Stomach (tissue), 8 donors: ENCODE measurements at regions not wholly inside any gene's neighbourhood (a gene's known extent, or its start where the extent isn't known, plus 50 kb on each side); places are given as distances from the start of the nearest gene placed in this dataset.

Source experiments
- DNase-seq, 2 donors: peaks; one replicate each; pipeline versions ENCODE4 v3.0.0 to v3.0.0-alpha.2; 2013 to 2019
- H3K27ac ChIP-seq, 5 donors: fragments of 200-600 bp in 4 of 5; sonication (generic) in 4 of 5; one replicate each; pipeline ENCODE4 v1.5.1; 2013 to 2019; ENCODE audit warnings: mild to moderate bottlenecking in 1 of 5, moderate library complexity in 1 of 5
- H3K27me3 ChIP-seq, 3 donors: fragments of 200-600 bp; sonication (generic); one replicate each; pipeline ENCODE4 v1.5.1; 2017 to 2019; ENCODE audit warnings: mixed run types in 1 of 3
- H3K36me3 ChIP-seq, 4 donors: fragments of 200-600 bp; sonication (generic); 1 replicate in 3 of 4; 2 replicates in 1 of 4; pipeline ENCODE4 v1.5.1; 2016 to 2019
- H3K4me1 ChIP-seq, 4 donors: fragments of 200-600 bp; sonication (generic); one replicate each; pipeline ENCODE4 v1.5.1; 2016 to 2019
- H3K4me3 ChIP-seq, 4 donors: fragments of 200-600 bp; sonication (generic) in 3 of 4; one replicate each; pipeline ENCODE4 v1.5.1; 2016 to 2019; ENCODE audit warnings: mild to moderate bottlenecking in 1 of 4
- H3K9me3 ChIP-seq, 4 donors: fragments of 200-600 bp; sonication (generic); one replicate each; pipeline ENCODE4 v1.5.1; 2016 to 2019
- EP300 ChIP-seq: sonication (generic); formaldehyde crosslinking; IDR thresholded peaks from one replicate; pipeline ENCODE4 v1.6.1; 2017; ENCODE audit warnings: antibody characterized with exemption
- POLR2A ChIP-seq, 4 donors: fragments of 450-650 bp; IDR thresholded peaks; one replicate each; pipeline ENCODE4 v1.6.1; 2016; ENCODE audit warnings: antibody characterized with exemption in 4 of 4, control low read depth in 2 of 4, mild to moderate bottlenecking in 1 of 4, moderate library complexity in 1 of 4
- POLR2AphosphoS5 ChIP-seq, 3 donors: sonication (generic); formaldehyde crosslinking; IDR thresholded peaks; one replicate each; pipeline ENCODE4 v1.6.1; 2016; ENCODE audit warnings: antibody characterized with exemption in 3 of 3
- WGBS, 5 donors: extraction: QIAGEN DNeasy Blood & Tissue Kit in 3 of 5; methylation state at CpG; one replicate each; pipeline versions ENCODE4 v1.1.5 to v1.1.7; 2013 to 2018; 5-methylcytosine and 5-hydroxymethylcytosine counted together
- intact Hi-C: fragments of 100-400 bp; cut with DNase I; formaldehyde crosslinking; loops from one replicate; pipeline ENCODE4 v1.15.1; 2023; ENCODE audit warnings: low total_unique reads
- TF ChIP-seq, protein P1 (sequence below), 7 experiments: fragments of 450-650 bp in 4 of 7; fragments of 200-600 bp in 3 of 7; sonication (generic) in 3 of 7; IDR thresholded peaks; one replicate each; pipeline ENCODE4 v1.5.1; 2016 to 2019; ENCODE audit warnings: antibody characterized with exemption in 7 of 7, control low read depth in 2 of 7, mild to moderate bottlenecking in 1 of 7
- donor health status: healthy with polysubstance abuse.
- donor health status: Bipolar disorder and iron deficiency.
- donor health status: healthy.

DNA sequence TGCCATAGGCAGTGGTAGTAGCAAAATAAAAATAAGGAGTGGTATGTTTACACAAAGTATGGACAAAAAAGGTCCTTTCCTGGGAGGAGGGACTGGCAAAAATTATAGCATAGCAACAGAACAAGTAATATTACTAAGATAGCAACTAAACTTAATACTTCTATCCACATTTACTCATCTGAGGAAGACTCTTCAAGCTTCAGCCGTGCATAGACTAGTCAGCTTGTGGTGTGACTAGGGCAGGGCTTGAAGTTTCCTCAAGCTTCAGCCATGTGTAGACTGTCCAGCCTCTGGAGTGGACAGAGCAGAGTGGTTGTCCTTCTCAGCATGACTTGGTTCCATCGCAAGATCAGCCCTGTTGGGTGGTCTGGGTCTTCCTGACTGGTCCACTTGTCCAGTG is 268.3 kb upstream of the RBMY1B start:
- WGBS, 5 donors = 63 to 82% (median 70%) methylated on average over 2 of the region's 2 CpGs; no CpG with 5 or more reads in 2 of the 5 donors
- intact Hi-C loops = no loop called here
- no peak overlapping the region for H3K27ac ChIP-seq

DNA sequence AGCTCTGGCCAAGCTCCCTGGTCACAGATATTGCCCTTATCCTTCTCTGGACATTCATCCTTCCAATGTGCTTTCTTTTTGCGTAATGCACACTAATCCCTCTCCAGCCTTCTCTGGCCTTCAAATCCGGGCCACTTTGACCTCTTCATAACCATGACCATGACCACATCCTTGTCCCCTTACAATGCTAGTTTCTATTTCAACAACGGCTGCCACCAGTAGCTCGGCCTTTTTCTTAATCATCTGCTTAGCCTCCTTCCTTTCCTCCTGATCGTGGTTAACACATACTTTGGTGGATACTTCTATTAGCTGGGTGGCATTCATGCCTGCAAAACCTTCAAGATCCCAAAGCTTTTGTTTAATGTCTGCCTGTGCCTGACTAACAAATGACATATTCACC is 264.4 kb upstream of the RBMY1B start:
- Histone ChIP-seq H3K9me3 (no peaks in the 10 kb centered on the region), H3K27me3 (no peaks in the 10 kb centered on the region), H3K4me3 (no peak overlapping the region), H3K36me3 (no peaks in the 10 kb centered on the region), H3K4me1 (no peaks in the 10 kb centered on the region), H3K27ac (no peak overlapping the region)
- TF ChIP-seq POLR2AphosphoS5 (IDR thresholded peaks at IDR 0.05) (no peak), EP300 (no peak)
- WGBS, 5 donors = 58 to 90% (median 81%) methylated on average over 4 to 5 of the region's 5 CpGs; no CpG with 5 or more reads in 2 of the 5 donors
- no peak for DNase-seq
- intact Hi-C loops = no loop called here

More for the DNA sequence above, 268.3 kb upstream of the RBMY1B start:
- Histone ChIP-seq H3K4me3 (no peak overlapping the region), H3K36me3 (no peaks in the 10 kb centered on the region), H3K4me1 (no peaks in the 10 kb centered on the region), H3K9me3 (no peaks in the 10 kb centered on the region), H3K27me3 (no peaks in the 10 kb centered on the region)
- TF ChIP-seq POLR2AphosphoS5 (IDR thresholded peaks at IDR 0.05) = no peak
- TF ChIP-seq, protein P1, sequence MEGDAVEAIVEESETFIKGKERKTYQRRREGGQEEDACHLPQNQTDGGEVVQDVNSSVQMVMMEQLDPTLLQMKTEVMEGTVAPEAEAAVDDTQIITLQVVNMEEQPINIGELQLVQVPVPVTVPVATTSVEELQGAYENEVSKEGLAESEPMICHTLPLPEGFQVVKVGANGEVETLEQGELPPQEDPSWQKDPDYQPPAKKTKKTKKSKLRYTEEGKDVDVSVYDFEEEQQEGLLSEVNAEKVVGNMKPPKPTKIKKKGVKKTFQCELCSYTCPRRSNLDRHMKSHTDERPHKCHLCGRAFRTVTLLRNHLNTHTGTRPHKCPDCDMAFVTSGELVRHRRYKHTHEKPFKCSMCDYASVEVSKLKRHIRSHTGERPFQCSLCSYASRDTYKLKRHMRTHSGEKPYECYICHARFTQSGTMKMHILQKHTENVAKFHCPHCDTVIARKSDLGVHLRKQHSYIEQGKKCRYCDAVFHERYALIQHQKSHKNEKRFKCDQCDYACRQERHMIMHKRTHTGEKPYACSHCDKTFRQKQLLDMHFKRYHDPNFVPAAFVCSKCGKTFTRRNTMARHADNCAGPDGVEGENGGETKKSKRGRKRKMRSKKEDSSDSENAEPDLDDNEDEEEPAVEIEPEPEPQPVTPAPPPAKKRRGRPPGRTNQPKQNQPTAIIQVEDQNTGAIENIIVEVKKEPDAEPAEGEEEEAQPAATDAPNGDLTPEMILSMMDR (IDR thresholded peaks at IDR 0.05) = no peak
- TF ChIP-seq POLR2A (IDR thresholded peaks at IDR 0.05) = no peak
- TF ChIP-seq EP300 = no peak
- DNase-seq = no peak

DNA sequence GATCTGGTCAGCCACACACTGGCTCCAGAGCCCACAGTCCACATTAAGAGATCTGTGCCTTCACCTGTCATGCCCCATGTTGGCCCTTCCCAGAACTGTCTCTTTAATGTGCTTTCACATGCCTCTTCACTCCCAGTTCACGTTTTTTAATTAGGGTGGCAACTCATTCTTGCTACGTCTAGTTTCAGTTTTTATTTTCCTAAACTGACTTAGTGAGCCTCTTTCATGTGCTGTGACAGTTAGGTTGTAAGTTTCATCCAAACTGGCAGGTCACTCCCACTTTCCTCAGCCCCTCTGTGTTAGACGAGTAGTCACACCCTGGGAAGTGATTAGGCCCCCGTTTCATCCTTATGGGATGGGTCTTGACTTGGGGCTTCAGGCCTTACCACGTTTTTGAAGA is 262.5 kb upstream of the RBMY1B start:
- DNase-seq = no peak
- no peak overlapping the region for H3K27ac ChIP-seq
- no peaks in the 10 kb centered on the region for H3K36me3 ChIP-seq
- 58 to 68% (median 67%) methylated on average over 5 of the region's 5 CpGs; no CpG with 5 or more reads in 2 of the 5 donors for WGBS, 5 donors
- no peak overlapping the region for H3K4me3 ChIP-seq
- intact Hi-C loops = no loop called here
- H3K9me3 ChIP-seq = no peaks in the 10 kb centered on the region
- TF ChIP-seq EP300 (no peak), POLR2A (IDR thresholded peaks at IDR 0.05) (no peak), POLR2AphosphoS5 (IDR thresholded peaks at IDR 0.05) (no peak)
- TF ChIP-seq, protein P1 (IDR thresholded peaks at IDR 0.05) = no peak
- no peaks in the 10 kb centered on the region for H3K27me3 ChIP-seq
- no peaks in the 10 kb centered on the region for H3K4me1 ChIP-seq

DNA sequence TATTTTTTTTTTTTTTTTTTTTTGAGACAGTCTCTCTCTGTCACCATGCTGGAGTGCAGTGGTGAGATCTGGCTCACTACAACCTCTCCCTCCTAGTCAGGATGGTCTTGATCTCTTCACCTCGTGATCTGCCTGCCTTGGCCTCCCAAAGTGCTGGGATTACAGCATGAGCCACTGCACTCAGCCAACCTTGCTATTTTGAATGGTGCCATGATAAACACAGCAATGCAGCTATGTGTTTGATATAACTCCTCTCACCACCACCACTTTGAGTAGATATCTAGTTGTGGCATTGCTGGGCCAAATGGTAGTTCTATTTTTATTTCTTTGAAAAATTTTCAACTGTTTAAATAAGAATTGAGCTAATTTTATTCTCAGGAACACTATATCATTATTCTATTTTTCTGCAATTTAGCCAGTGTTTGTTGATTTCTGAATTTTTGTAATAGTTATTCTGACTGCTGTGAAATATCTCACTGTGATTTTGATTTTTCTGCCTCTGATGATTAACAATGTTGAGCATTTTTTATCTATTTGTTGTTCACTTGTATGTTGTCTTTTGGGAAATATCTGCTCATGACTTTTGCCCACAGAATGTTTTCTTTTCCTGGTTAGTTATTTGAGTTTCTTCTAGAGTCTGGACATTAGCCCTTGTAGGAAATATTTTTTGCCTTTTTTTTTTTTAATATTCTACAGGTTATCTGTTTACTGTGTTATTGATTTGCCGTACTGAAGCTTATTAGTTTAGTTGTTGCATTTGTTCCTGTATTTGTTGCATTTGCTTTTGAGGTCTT is 257.5 kb upstream of the RBMY1B start:
- no peak for DNase-seq
- 35 to 57% (median 42%) methylated on average over 2 of the region's 2 CpGs; no CpG with 5 or more reads in 2 of the 5 donors for WGBS, 5 donors
- intact Hi-C loops = no loop called here
- H3K27ac ChIP-seq = no peak overlapping the region
- H3K4me1 ChIP-seq = no peaks in the 10 kb centered on the region
- H3K9me3 ChIP-seq = no peaks in the 10 kb centered on the region
- TF ChIP-seq POLR2AphosphoS5 (IDR thresholded peaks at IDR 0.05) = no peak
- no peaks in the 10 kb centered on the region for H3K27me3 ChIP-seq
- H3K4me3 ChIP-seq = no peak overlapping the region
- no peaks in the 10 kb centered on the region for H3K36me3 ChIP-seq

DNA sequence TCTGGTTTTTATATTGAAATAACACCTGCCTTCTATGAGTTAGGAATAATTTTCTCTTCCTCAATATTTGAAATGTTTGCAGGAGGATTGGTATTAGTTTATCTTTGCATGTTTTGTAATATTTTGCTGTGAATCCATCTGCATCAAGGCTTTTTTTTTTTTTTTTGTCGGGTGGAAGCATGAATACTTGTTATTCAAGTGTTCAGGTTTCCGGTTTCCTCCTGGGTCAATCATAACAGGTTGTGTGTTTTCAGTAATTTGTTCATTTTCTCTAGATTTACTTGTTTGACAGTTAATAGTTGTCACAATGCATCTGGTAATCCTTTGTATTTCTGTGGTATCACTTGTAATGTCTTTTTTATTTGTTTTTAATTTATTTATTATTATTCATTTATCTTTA is 256.7 kb upstream of the RBMY1B start:
- no peaks in the 10 kb centered on the region for H3K4me1 ChIP-seq
- DNase-seq = no peak
- no peak overlapping the region for H3K27ac ChIP-seq
- no peak overlapping the region for H3K4me3 ChIP-seq
- H3K36me3 ChIP-seq = no peaks in the 10 kb centered on the region
- no peaks in the 10 kb centered on the region for H3K27me3 ChIP-seq
- intact Hi-C loops = no loop called here
- TF ChIP-seq POLR2A (IDR thresholded peaks at IDR 0.05) (no peak), EP300 (no peak), POLR2AphosphoS5 (IDR thresholded peaks at IDR 0.05) (no peak)
- TF ChIP-seq, protein P1 (IDR thresholded peaks at IDR 0.05) = no peak
- WGBS, 5 donors = 57 to 65% (median 61%) methylated on average over 2 of the region's 2 CpGs; no CpG with 5 or more reads in 2 of the 5 donors
- H3K9me3 ChIP-seq = no peaks in the 10 kb centered on the region
